Tibial artery (tissue), 4 donors: ENCODE measurements at regions not wholly inside any gene's neighbourhood (a gene's known extent, or its start where the extent isn't known, plus 50 kb on each side); places are given as distances from the start of the nearest gene placed in this dataset.

ENCODE experiments used
- DNase-seq, 2 donors: peaks; one replicate each; pipeline ENCODE4 v3.0.0-alpha.2; 2019
- H3K27ac ChIP-seq, 2 donors: fragments of 200-600 bp; sonication (generic) in 1 of 2; 1 replicate in 1 of 2; 2 replicates in 1 of 2; pipeline ENCODE4 v1.5.1; 2018 to 2019; ENCODE audit warnings: mild to moderate bottlenecking in 1 of 2
- H3K27me3 ChIP-seq, 2 donors: fragments of 200-600 bp; sonication (generic) in 1 of 2; one replicate each; pipeline versions ENCODE4 v1.5.1 to v1.6.0; 2016 to 2019
- H3K36me3 ChIP-seq, 3 donors: fragments of 200-600 bp; sonication (generic) in 2 of 3; one replicate each; pipeline ENCODE4 v1.5.1; 2016 to 2019; ENCODE audit warnings: mild to moderate bottlenecking in 2 of 3
- H3K4me1 ChIP-seq, 4 donors: fragments of 200-600 bp; sonication (generic) in 2 of 4; 1 replicate in 3 of 4; 2 replicates in 1 of 4; pipeline ENCODE4 v1.5.1; 2016 to 2019
- H3K4me3 ChIP-seq, 2 donors: fragments of 200-600 bp; sonication (generic) in 1 of 2; 1 replicate in 1 of 2; 2 replicates in 1 of 2; pipeline ENCODE4 v1.5.1; 2018 to 2019; ENCODE audit warnings: mild to moderate bottlenecking in 2 of 2
- H3K9me3 ChIP-seq, 3 donors: fragments of 200-600 bp; sonication (generic) in 1 of 3; one replicate each; pipeline ENCODE4 v1.5.1; 2016 to 2019
- intact Hi-C: fragments of 100-400 bp; cut with DNase I; formaldehyde crosslinking; loops from one replicate; pipeline ENCODE4 v1.15.0; 2023; ENCODE audit warnings: low total_unique reads
- TF ChIP-seq, protein P1 (sequence below), 2 experiments: fragments of 200-600 bp in 1 of 2; fragments of 450-650 bp in 1 of 2; IDR thresholded peaks; one replicate each; pipeline ENCODE4 v1.5.1; 2017 to 2019; ENCODE audit warnings: antibody characterized with exemption in 2 of 2, mild to moderate bottlenecking in 1 of 2, moderate library complexity in 1 of 2

DNA sequence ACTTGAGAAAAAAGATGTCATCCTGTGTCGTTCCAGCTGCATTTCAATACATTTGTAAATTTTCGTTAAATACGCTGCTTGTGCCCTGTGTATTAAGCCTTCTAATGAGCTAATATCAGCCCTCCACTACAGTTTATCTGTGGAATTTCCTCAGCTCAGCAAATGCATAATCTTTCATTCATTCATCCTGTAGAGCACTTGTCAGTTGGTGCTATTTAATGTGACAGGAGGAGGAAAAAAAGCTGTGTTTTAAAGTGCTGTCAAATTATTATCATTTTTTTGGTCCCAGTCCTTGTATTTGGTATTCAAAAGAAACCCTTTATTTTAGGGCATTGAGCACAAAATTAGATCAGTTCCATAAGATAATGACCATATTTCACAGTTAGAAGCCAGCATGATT, 184.7 kb downstream of the FAT3 start:
- no peaks in the 10 kb centered on the region for H3K27me3 ChIP-seq
- TF ChIP-seq, protein P1, sequence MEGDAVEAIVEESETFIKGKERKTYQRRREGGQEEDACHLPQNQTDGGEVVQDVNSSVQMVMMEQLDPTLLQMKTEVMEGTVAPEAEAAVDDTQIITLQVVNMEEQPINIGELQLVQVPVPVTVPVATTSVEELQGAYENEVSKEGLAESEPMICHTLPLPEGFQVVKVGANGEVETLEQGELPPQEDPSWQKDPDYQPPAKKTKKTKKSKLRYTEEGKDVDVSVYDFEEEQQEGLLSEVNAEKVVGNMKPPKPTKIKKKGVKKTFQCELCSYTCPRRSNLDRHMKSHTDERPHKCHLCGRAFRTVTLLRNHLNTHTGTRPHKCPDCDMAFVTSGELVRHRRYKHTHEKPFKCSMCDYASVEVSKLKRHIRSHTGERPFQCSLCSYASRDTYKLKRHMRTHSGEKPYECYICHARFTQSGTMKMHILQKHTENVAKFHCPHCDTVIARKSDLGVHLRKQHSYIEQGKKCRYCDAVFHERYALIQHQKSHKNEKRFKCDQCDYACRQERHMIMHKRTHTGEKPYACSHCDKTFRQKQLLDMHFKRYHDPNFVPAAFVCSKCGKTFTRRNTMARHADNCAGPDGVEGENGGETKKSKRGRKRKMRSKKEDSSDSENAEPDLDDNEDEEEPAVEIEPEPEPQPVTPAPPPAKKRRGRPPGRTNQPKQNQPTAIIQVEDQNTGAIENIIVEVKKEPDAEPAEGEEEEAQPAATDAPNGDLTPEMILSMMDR (IDR thresholded peaks at IDR 0.05), result no peak
- H3K9me3 ChIP-seq, result no peaks in the 10 kb centered on the region
- peaks cover 0 to 26% (median 6%) of the 10 kb centered on the region in 4 donors for H3K4me1 ChIP-seq
- no peak overlapping the region for H3K4me3 ChIP-seq
- no peaks in the 10 kb centered on the region for H3K36me3 ChIP-seq
- no peak overlapping the region for H3K27ac ChIP-seq
- no peak for DNase-seq
- intact Hi-C loops, result no loop called here

DNA sequence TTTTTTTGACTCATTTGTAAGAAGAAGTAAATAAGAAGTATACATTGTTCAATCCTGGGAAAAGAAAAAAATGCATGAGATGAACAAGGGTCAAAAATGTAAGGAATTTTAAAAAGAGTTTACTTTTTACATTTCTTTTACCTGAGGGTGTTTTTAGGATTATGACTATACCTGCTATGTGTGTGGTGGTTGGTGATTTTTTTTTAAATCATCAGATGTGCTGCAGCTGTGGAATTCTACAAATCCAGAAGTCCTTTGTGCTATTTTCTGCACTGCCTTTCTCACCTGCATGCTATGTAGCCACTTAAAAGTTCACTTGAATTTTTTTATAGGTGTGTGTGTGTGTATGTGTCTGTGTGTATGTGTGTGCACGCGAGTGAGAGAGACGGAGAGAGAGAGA, 185.3 kb downstream of the FAT3 start:
- TF ChIP-seq, protein P1 (IDR thresholded peaks at IDR 0.05), result no peak
- intact Hi-C loops, result no loop called here
- Histone ChIP-seq H3K9me3 (no peaks in the 10 kb centered on the region), H3K36me3 (no peaks in the 10 kb centered on the region), H3K27ac (no peak overlapping the region), H3K4me3 (no peak overlapping the region), H3K27me3 (no peaks in the 10 kb centered on the region), H3K4me1 (peaks cover 0 to 32% (median 9%) of the 10 kb centered on the region in 4 donors)
- no peak for DNase-seq

DNA sequence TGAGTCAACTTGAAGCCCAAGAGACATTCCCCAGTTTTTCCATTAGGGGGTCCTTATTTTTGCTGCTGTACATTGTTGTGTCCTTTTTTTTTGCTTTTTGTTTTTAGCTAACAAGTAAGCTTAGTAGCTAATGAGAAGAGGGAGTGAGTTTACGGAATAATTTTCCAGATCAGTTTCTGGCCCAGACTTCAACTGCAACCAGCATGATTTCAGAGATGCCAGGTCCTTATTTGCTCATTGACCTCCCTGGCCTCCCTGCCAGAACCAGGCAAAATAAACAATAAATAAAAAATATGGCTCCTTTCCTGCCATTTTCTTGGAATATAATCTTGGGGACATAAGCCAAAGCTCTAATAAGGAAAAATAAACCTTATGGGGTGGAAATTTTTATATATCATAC, 185.9 kb downstream of the FAT3 start:
- TF ChIP-seq, protein P1 (IDR thresholded peaks at IDR 0.05), result no peak
- Histone ChIP-seq H3K27me3 (no peaks in the 10 kb centered on the region), H3K4me1 (peaks cover 0 to 38% (median 12%) of the 10 kb centered on the region in 4 donors), H3K36me3 (no peaks in the 10 kb centered on the region), H3K27ac (no peak overlapping the region), H3K4me3 (no peak overlapping the region), H3K9me3 (no peaks in the 10 kb centered on the region)
- DNase-seq, result no peak
- intact Hi-C loops, result no loop called here

DNA sequence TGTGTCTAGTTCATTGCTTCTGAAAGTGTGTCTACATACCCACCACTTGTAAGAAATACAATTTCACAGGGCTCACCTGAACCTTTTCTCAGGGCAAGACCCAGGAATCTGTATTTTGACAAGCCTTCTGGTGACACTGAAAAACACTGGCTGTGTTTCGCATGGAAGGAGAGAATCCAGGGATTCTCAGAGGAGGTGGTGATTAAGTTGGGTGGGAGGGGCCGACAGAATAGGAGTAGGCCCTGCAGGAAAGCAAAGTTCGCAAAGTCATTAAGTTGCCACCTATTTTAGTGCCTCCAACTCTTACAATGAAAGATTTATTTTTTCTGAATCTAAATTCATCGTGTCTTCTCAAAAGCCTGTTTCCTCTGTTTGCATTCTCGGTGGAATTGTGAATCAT, 186.8 kb downstream of the FAT3 start:
- Histone ChIP-seq H3K27me3 (no peaks in the 10 kb centered on the region), H3K4me3 (no peak overlapping the region), H3K4me1 (peaks cover 0 to 29% (median 10%) of the 10 kb centered on the region in 4 donors), H3K36me3 (no peaks in the 10 kb centered on the region), H3K27ac (no peak overlapping the region), H3K9me3 (no peaks in the 10 kb centered on the region)
- TF ChIP-seq, protein P1 (IDR thresholded peaks at IDR 0.05), result no peak
- DNase-seq, result no peak
- intact Hi-C loops, result no loop called here

DNA sequence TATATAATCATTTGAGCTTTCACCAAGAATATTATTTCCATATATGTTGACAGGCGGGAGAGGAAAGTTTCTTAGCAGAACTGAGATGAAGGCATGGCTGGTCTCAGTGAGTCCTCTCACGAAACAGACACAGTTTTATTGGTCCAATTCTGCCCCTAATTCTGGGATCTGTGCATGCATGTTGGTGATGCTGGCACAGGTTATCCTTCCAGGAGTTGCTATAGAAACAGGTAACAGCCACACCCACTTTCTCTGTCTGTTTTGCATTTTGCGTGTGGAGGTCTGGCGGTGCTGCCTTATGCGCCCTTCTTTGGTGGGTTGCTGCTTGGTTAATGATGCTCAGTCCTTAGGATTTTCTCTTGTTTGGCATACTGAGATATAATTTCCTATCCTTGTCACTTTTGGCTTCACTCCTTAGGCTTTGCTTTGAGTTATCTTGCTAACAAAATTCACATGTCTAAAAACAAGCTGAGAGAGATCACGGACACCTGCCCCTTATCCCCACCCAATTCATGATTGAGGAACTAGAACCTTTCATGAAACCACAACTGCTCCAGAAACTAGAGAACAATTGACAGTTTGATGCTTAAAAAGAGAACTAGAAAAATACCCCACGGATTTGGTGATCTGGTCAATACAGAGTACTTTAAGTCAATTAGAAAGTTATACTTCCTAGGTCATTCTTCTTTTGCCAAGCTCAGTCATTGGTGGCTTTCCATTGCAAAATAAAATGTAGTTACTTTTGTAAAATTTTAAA, 189.3 kb downstream of the FAT3 start:
- peak overlapping the region in 1 of 2 donors; percentile 3 for H3K4me3 ChIP-seq
- no peaks in the 10 kb centered on the region for H3K9me3 ChIP-seq
- peaks cover 0 to 29% (median 9%) of the 10 kb centered on the region in 4 donors for H3K4me1 ChIP-seq
- DNase-seq, result no peak
- intact Hi-C loops, result no loop called here
- peak overlapping the region; percentile 51 to 76 for H3K27ac ChIP-seq
- H3K36me3 ChIP-seq, result no peaks in the 10 kb centered on the region
- TF ChIP-seq, protein P1 (IDR thresholded peaks at IDR 0.05), result no peak
- no peaks in the 10 kb centered on the region for H3K27me3 ChIP-seq
